H1 (cell line): ENCODE measurements at regions not wholly inside any gene's neighbourhood (a gene's known extent, or its start where the extent isn't known, plus 50 kb on each side); places are given as distances from the start of the nearest gene placed in this dataset.

Source experiments
- CTCF ChIA-PET: fragments of 300-600 bp; sonication (Branson Sonifier 250); formaldehyde crosslinking; loops from one replicate; lab custom pipeline; 2021; ENCODE audit not compliant: partially characterized antibody; lab: Charles Lee
- POLR2A ChIA-PET: fragments of 300-600 bp; sonication (Branson Sonifier 250); formaldehyde crosslinking; loops from one replicate; lab custom pipeline; 2021; ENCODE audit warnings: inconsistent platforms; ENCODE audit not compliant: partially characterized antibody; lab: Charles Lee
- DNase-seq, 2 experiments: peaks; one replicate each; pipeline versions ENCODE4 v3.0.0 to v3.0.0-alpha.2; 2010 to 2022; ENCODE audit warnings: low spot score in 2 of 2, low read depth in 1 of 2, mixed read lengths in 1 of 2
- FAIRE-seq: peaks from 2 replicates; lab custom pipeline; 2011; peaks lifted over from hg19 to GRCh38; lab: Jason Lieb, UNC
- H2AFZ ChIP-seq: 2 replicates; pipeline ENCODE4 v1.8.1; 2012; ENCODE audit warnings: low read length, inconsistent platforms
- H2AK5ac ChIP-seq: 2 replicates; pipeline ENCODE4 v1.6.1; 2013; ENCODE audit warnings: low read depth, low read length
- H2BK120ac ChIP-seq: replicated peaks from 2 replicates; pipeline ENCODE3; 2013; ENCODE audit warnings: low read depth, low read length, inconsistent platforms
- H2BK12ac ChIP-seq: 2 replicates; pipeline ENCODE4 v1.6.1; 2013; ENCODE audit warnings: low read depth, low read length
- H2BK15ac ChIP-seq: 2 replicates; pipeline ENCODE4 v1.6.1; 2013; ENCODE audit warnings: low read length
- H2BK20ac ChIP-seq: 2 replicates; pipeline ENCODE4 v1.6.1; 2013; ENCODE audit warnings: low read length
- H2BK5ac ChIP-seq: 2 replicates; pipeline ENCODE4 v1.6.1; 2013; ENCODE audit warnings: low read depth, low read length
- H3K14ac ChIP-seq: 2 replicates; pipeline ENCODE4 v1.6.1; 2013; ENCODE audit warnings: inconsistent platforms; ENCODE audit not compliant: insufficient read length
- H3K18ac ChIP-seq: 2 replicates; pipeline ENCODE4 v1.6.1; 2013; ENCODE audit warnings: low read length; ENCODE audit errors: extremely low read depth
- H3K23ac ChIP-seq: 2 replicates; pipeline ENCODE4 v1.6.1; 2013; ENCODE audit warnings: inconsistent platforms; ENCODE audit not compliant: insufficient read length
- H3K23me2 ChIP-seq: 2 replicates; pipeline ENCODE4 v1.6.1; 2013; ENCODE audit warnings: low read depth, low read length
- H3K27ac ChIP-seq: 2 replicates; pipeline ENCODE4 v1.6.1; 2011; ENCODE audit warnings: low read depth, low read length, inconsistent platforms
- H3K27me3 ChIP-seq, 4 experiments: replicated peaks in 1 of 4; 1 replicate in 1 of 4; 2 replicates in 3 of 4; pipeline versions ENCODE4 v1.6.1 to v1.8.1; 2011 to 2013; ENCODE audit warnings: low read length in 3 of 4, mild to moderate bottlenecking in 3 of 4, inconsistent platforms in 2 of 4, mixed read lengths in 2 of 4, moderate library complexity in 1 of 4; ENCODE audit not compliant: control insufficient read depth in 3 of 4, insufficient read depth in 3 of 4; ENCODE audit errors: extremely low read depth in 1 of 4
- H3K36me3 ChIP-seq, 4 experiments: 2 replicates each; pipeline versions ENCODE4 v1.6.1 to v1.8.1; 2011 to 2013; ENCODE audit warnings: mild to moderate bottlenecking in 4 of 4, low read length in 3 of 4, moderate library complexity in 2 of 4, control low read depth in 1 of 4, inconsistent platforms in 1 of 4; ENCODE audit not compliant: insufficient read depth in 4 of 4, control insufficient read depth in 2 of 4
- H3K4ac ChIP-seq: replicated peaks from 2 replicates; pipeline ENCODE3; 2013; ENCODE audit warnings: low read length, low read depth, mixed read lengths, inconsistent platforms; ENCODE audit not compliant: insufficient read length
- H3K4me1 ChIP-seq, 4 experiments: replicated peaks in 1 of 4; 1 replicate in 1 of 4; 2 replicates in 3 of 4; pipeline versions ENCODE4 v1.6.1 to v1.8.1; 2011 to 2013; ENCODE audit warnings: low read length in 3 of 4, inconsistent platforms in 2 of 4, mixed read lengths in 1 of 4; ENCODE audit not compliant: insufficient read depth in 4 of 4, control insufficient read depth in 3 of 4
- H3K4me2 ChIP-seq, 2 experiments: 2 replicates each; pipeline versions ENCODE4 v1.6.1 to v1.8.1; 2011 to 2013; ENCODE audit warnings: low read depth in 2 of 2, low read length in 2 of 2, control low read depth in 1 of 2, inconsistent platforms in 1 of 2, mild to moderate bottlenecking in 1 of 2; ENCODE audit not compliant: insufficient read depth in 1 of 2
- H3K4me3 ChIP-seq, 4 experiments: fragments of 200-600, 300-600 bp in 1 of 4; sonication (generic), shearing (Covaris generic), sonication (Bioruptor Twin) in 1 of 4; 2 replicates each; pipeline versions ENCODE4 v1.5.1 to v1.8.1; 2011 to 2016; ENCODE audit warnings: low read length in 4 of 4, low read depth in 3 of 4, control low read depth in 2 of 4, inconsistent platforms in 2 of 4, mild to moderate bottlenecking in 2 of 4, mixed read lengths in 1 of 4, moderate library complexity in 1 of 4; ENCODE audit not compliant: insufficient read depth in 2 of 4; ENCODE audit errors: extremely low read depth in 1 of 4
- H3K56ac ChIP-seq: replicated peaks from 2 replicates; pipeline ENCODE3; 2013; ENCODE audit warnings: low read depth, mild to moderate bottlenecking, mixed read lengths, low read length, inconsistent platforms; ENCODE audit not compliant: insufficient read length
- H3K79me1 ChIP-seq: 2 replicates; pipeline ENCODE4 v1.6.1; 2013; ENCODE audit warnings: low read depth, low read length, control low read depth
- H3K79me2 ChIP-seq, 2 experiments: 2 replicates each; pipeline versions ENCODE4 v1.6.1 to v1.8.1; 2012 to 2013; ENCODE audit warnings: low read length in 2 of 2, mild to moderate bottlenecking in 2 of 2, inconsistent platforms in 1 of 2; ENCODE audit not compliant: insufficient read depth in 2 of 2, control insufficient read depth in 1 of 2
- H3K9ac ChIP-seq, 4 experiments: replicated peaks in 1 of 4; 1 replicate in 1 of 4; 2 replicates in 3 of 4; pipeline versions ENCODE4 v1.6.1 to v1.8.1; 2011 to 2013; ENCODE audit warnings: low read depth in 3 of 4, low read length in 3 of 4, control low read depth in 2 of 4, mild to moderate bottlenecking in 2 of 4, moderate library complexity in 2 of 4, inconsistent platforms in 1 of 4; ENCODE audit errors: extremely low read depth in 1 of 4
- H3K9me3 ChIP-seq, 2 experiments: 2 replicates each; pipeline versions ENCODE4 v1.6.1 to v1.8.1; 2012 to 2013; ENCODE audit warnings: mild to moderate bottlenecking in 2 of 2, moderate library complexity in 2 of 2, control low read depth in 1 of 2, inconsistent platforms in 1 of 2, low read depth in 1 of 2, low read length in 1 of 2, mixed read lengths in 1 of 2; ENCODE audit not compliant: insufficient read depth in 2 of 2
- H4K20me1 ChIP-seq, 2 experiments: replicated peaks in 1 of 2; 2 replicates each; pipeline versions ENCODE3 to v1.8.1; 2011 to 2013; ENCODE audit warnings: inconsistent platforms in 2 of 2, low read length in 2 of 2, mild to moderate bottlenecking in 1 of 2; ENCODE audit not compliant: insufficient read depth in 2 of 2, control insufficient read depth in 1 of 2
- H4K5ac ChIP-seq: 2 replicates; pipeline ENCODE4 v1.6.1; 2013; ENCODE audit warnings: low read length, low read depth, mixed read lengths, inconsistent platforms; ENCODE audit not compliant: insufficient read length
- H4K8ac ChIP-seq: 2 replicates; pipeline ENCODE4 v1.8.0; 2013; ENCODE audit warnings: mild to moderate bottlenecking, moderate library complexity, low read length, inconsistent platforms; ENCODE audit not compliant: insufficient read depth; ENCODE audit errors: extremely low read depth
- H4K91ac ChIP-seq: replicated peaks from 2 replicates; pipeline ENCODE3; 2013; ENCODE audit warnings: low read length, mixed read lengths, inconsistent platforms; ENCODE audit not compliant: insufficient read length
- ASH2L ChIP-seq: fragments of 200-600, 300-600 bp; sonication (generic); IDR thresholded peaks from one replicate; pipeline ENCODE4 v1.7.1; 2017; ENCODE audit warnings: low read length
- BCL11A ChIP-seq, 2 experiments: IDR thresholded peaks; one replicate each; pipeline ENCODE4 v1.6.1; 2011; ENCODE audit warnings: low read depth in 2 of 2, low read length in 2 of 2, mild to moderate bottlenecking in 2 of 2
- EZH2 ChIP-seq: fragments of 200-600 bp; sonication (generic); IDR thresholded peaks from 2 replicates; pipeline ENCODE4 v1.7.1; 2012; ENCODE audit warnings: low read depth, mild to moderate bottlenecking, moderate library complexity, low read length, inconsistent platforms; ENCODE audit not compliant: severe bottlenecking
- FOSL1 ChIP-seq: IDR thresholded peaks from 2 replicates; pipeline ENCODE4 v1.6.1; 2011; ENCODE audit warnings: mild to moderate bottlenecking, low read depth, low read length, moderate library complexity; ENCODE audit not compliant: insufficient read depth
- POU5F1 ChIP-seq: IDR thresholded peaks from 2 replicates; pipeline ENCODE4 v1.6.1; 2011; ENCODE audit warnings: low read depth, mild to moderate bottlenecking, low read length, moderate library complexity
- TEAD4 ChIP-seq: IDR thresholded peaks from 2 replicates; pipeline ENCODE4 v1.6.1; 2012; ENCODE audit warnings: low read depth, low read length, inconsistent platforms, mixed read lengths
- WGBS, 2 experiments: shearing (Covaris generic) in 1 of 2; methylation state at CpG; one replicate each; pipeline versions ENCODE4 v1.1.6 to v1.1.7; 2013 to 2015; ENCODE audit warnings: low lambda C conversion rate in 2 of 2, mixed read lengths in 2 of 2, inconsistent platforms in 1 of 2, low coverage in 1 of 2, missing lambda C conversion rate in 1 of 2; ENCODE audit not compliant: insufficient replicate concordance in 2 of 2, insufficient coverage in 1 of 2, insufficient read length in 1 of 2; ENCODE audit errors: extremely low coverage in 1 of 2, missing lambda C conversion rate in 1 of 2; 5-methylcytosine and 5-hydroxymethylcytosine counted together

- Histone ChIP-seq H3K56ac (no peak overlapping the region), H3K18ac (no peak overlapping the region), H3K23me2 (no peaks in the 10 kb centered on the region), H2BK20ac (no peak overlapping the region), H2BK12ac (no peak overlapping the region), H2BK120ac (no peak overlapping the region), H3K36me3 (no peaks in the 10 kb centered on the region), H3K4me1 (no peaks in the 10 kb centered on the region), H3K4me2 (no peak overlapping the region), H3K79me1 (no peaks in the 10 kb centered on the region), H2BK15ac (no peak overlapping the region), H3K9me3 (no peaks in the 10 kb centered on the region), H3K23ac (no peak overlapping the region), H2AK5ac (no peak overlapping the region), H4K91ac (no peak overlapping the region), H3K27me3 (no peaks in the 10 kb centered on the region), H4K20me1 (no peaks in the 10 kb centered on the region), H2BK5ac (no peak overlapping the region), H3K27ac (no peak overlapping the region), H3K14ac (no peak overlapping the region), H3K79me2 (no peaks in the 10 kb centered on the region), H3K4ac (no peak overlapping the region), H4K5ac (no peak overlapping the region), H4K8ac (no peak overlapping the region), H2AFZ (no peak overlapping the region), H3K4me3 (no peak overlapping the region), H3K9ac (no peak overlapping the region)
- DNase-seq (no peak), FAIRE-seq (no peak)
- 92% methylated on average over 4 of the region's 4 CpGs; no CpG with 5 or more reads in 1 of the 2 experiments for whole genome bisulfite sequencing, 2 experiments
- ChIA-PET CTCF (interaction anchor here (0.7 kb wide), 1 partner anchor 552 kb away, joined by 3 read pairs; no protein-coding TSS in a partner anchor), POLR2A (no interaction called here)
- no peak for TF ChIP-seq TEAD4
- no peak for TF ChIP-seq POU5F1
- no peak for TF ChIP-seq ASH2L
- TF ChIP-seq EZH2, result no peak
- TF ChIP-seq BCL11A (IDR thresholded peaks at IDR 0.05; ENCODE audit: low read depth in 2 of 2, low read length in 2 of 2), result no peak
- TF ChIP-seq FOSL1, result no peak
These were observed 473.8 kb downstream of the KLF5 start for GRCh38 chr13:73532582-73532981.
